ENCODE measurements at regions not wholly inside any gene's neighbourhood (a gene's known extent, or its start where the extent isn't known, plus 50 kb on each side); places are given as distances from the start of the nearest gene placed in this dataset.

GRCh38 chr9:28584542-28584941 is 1011.3 kb upstream of the C9orf72 start:
- TF ChIP-seq POLR2AphosphoS5 (IDR thresholded peaks at IDR 0.05) (no peak), CTCF (IDR thresholded peaks at IDR 0.05) (no peak)

Measured in esophagus muscularis mucosa (tissue), 3 donors.